Renal pelvis (tissue), 1 donor: ENCODE measurements at regions not wholly inside any gene's neighbourhood (a gene's known extent, or its start where the extent isn't known, plus 50 kb on each side); places are given as distances from the start of the nearest gene placed in this dataset.

Experiments used
- DNase-seq: peaks from one replicate; pipeline ENCODE4 v3.0.0-alpha.2; 2013

- DNase-seq, result no peak
Observed at GRCh38 chr18:29076645-29077044, 899.7 kb upstream of the CDH2 start.

- DNase-seq, result no peak
Observed at GRCh38 chr18:29074147-29074546, 897.2 kb upstream of the CDH2 start.

GRCh38 chr18:29071869-29072268 lies 894.9 kb upstream of the CDH2 start:
- DNase-seq, result no peak

- DNase-seq, result no peak
Observed at GRCh38 chr18:29063346-29063745, 886.4 kb upstream of the CDH2 start.

- DNase-seq, result no peak
Observed at GRCh38 chr18:29062921-29063320, 886.0 kb upstream of the CDH2 start.

- DNase-seq, result no peak
Observed at GRCh38 chr18:29060349-29060748, 883.4 kb upstream of the CDH2 start.

- no peak for DNase-seq
Observed at GRCh38 chr18:29057703-29058102, 880.8 kb upstream of the CDH2 start.

- DNase-seq, result no peak
Observed at GRCh38 chr18:29056800-29057199, 879.9 kb upstream of the CDH2 start.

- no peak for DNase-seq
Observed at GRCh38 chr18:29041976-29042375, 865.0 kb upstream of the CDH2 start.

GRCh38 chr18:29034113-29034856 lies 857.4 kb upstream of the CDH2 start:
- no peak for DNase-seq

- DNase-seq, result no peak
Observed at GRCh38 chr18:29028560-29028959, 851.6 kb upstream of the CDH2 start.

GRCh38 chr18:29018976-29019375 lies 842.0 kb upstream of the CDH2 start:
- DNase-seq, result no peak

- no peak for DNase-seq
Observed at GRCh38 chr18:29012883-29013465, 836.0 kb upstream of the CDH2 start.

- no peak for DNase-seq
Observed at GRCh38 chr18:29012364-29012763, 835.4 kb upstream of the CDH2 start.

- DNase-seq, result no peak
Observed at GRCh38 chr18:29009250-29009803, 832.4 kb upstream of the CDH2 start.

- DNase-seq, result no peak
Observed at GRCh38 chr18:29008809-29009208, 831.9 kb upstream of the CDH2 start.

- DNase-seq, result no peak
Observed at GRCh38 chr18:29007986-29008654, 831.2 kb upstream of the CDH2 start.

- no peak for DNase-seq
Observed at GRCh38 chr18:29004921-29005320, 828.0 kb upstream of the CDH2 start.

- no peak for DNase-seq
Observed at GRCh38 chr18:29003194-29003593, 826.3 kb upstream of the CDH2 start.

GRCh38 chr18:29002747-29003146 lies 825.8 kb upstream of the CDH2 start:
- peak; percentile 17 for DNase-seq

GRCh38 chr18:28999726-29000125 lies 822.8 kb upstream of the CDH2 start:
- DNase-seq, result no peak

GRCh38 chr18:28995319-28995718 lies 818.4 kb upstream of the CDH2 start:
- no peak for DNase-seq

GRCh38 chr18:28984731-28985130 lies 807.8 kb upstream of the CDH2 start:
- no peak for DNase-seq
